ENCODE measurements at regions not wholly inside any gene's neighbourhood (a gene's known extent, or its start where the extent isn't known, plus 50 kb on each side); places are given as distances from the start of the nearest gene placed in this dataset.

GRCh38 chr2:56444339-56444738, 260.5 kb downstream of the CCDC85A start:
- DNase-seq = no peak

GRCh38 chr2:56448403-56449001, 264.7 kb downstream of the CCDC85A start:
- DNase-seq = no peak

- no peak for DNase-seq
Measured at GRCh38 chr2:56449002-56449431, 265.2 kb downstream of the CCDC85A start.

GRCh38 chr2:56449449-56449860, 265.7 kb downstream of the CCDC85A start:
- DNase-seq = no peak

- DNase-seq = no peak
Measured at GRCh38 chr2:56450047-56450446, 266.3 kb downstream of the CCDC85A start.

GRCh38 chr2:56450772-56451171, 267.0 kb downstream of the CCDC85A start:
- DNase-seq = no peak

- DNase-seq = no peak
Measured at GRCh38 chr2:56455642-56456041, 271.9 kb downstream of the CCDC85A start.

- DNase-seq = no peak
Measured at GRCh38 chr2:56456791-56457190, 273.0 kb downstream of the CCDC85A start.

- no peak for DNase-seq
Measured at GRCh38 chr2:56460508-56460907, 276.7 kb downstream of the CCDC85A start.

- no peak for DNase-seq
Measured at GRCh38 chr2:56464066-56464465, 280.3 kb downstream of the CCDC85A start.

GRCh38 chr2:56464613-56465012, 280.8 kb downstream of the CCDC85A start:
- no peak for DNase-seq

- no peak for DNase-seq
Measured at GRCh38 chr2:56465491-56465890, 281.7 kb downstream of the CCDC85A start.

GRCh38 chr2:56473524-56473923, 289.7 kb downstream of the CCDC85A start:
- DNase-seq = no peak

GRCh38 chr2:56474412-56475158, 290.8 kb downstream of the CCDC85A start:
- DNase-seq = no peak

- no peak for DNase-seq
Measured at GRCh38 chr2:56475191-56475590, 291.4 kb downstream of the CCDC85A start.

GRCh38 chr2:56476509-56477071, 292.8 kb downstream of the CCDC85A start:
- no peak for DNase-seq

- DNase-seq = no peak
Measured at GRCh38 chr2:56478027-56478426, 294.2 kb downstream of the CCDC85A start.

- DNase-seq = no peak
Measured at GRCh38 chr2:56483081-56483480, 299.3 kb downstream of the CCDC85A start.

GRCh38 chr2:56484906-56485305, 301.1 kb downstream of the CCDC85A start:
- no peak for DNase-seq

- DNase-seq = no peak
Measured at GRCh38 chr2:56500317-56500716, 316.5 kb downstream of the CCDC85A start.

- no peak for DNase-seq
Measured at GRCh38 chr2:56502616-56503015, 318.8 kb downstream of the CCDC85A start.

GRCh38 chr2:56505885-56506284, 322.1 kb downstream of the CCDC85A start:
- no peak for DNase-seq

- DNase-seq = no peak
Measured at GRCh38 chr2:56508662-56509061, 324.9 kb downstream of the CCDC85A start.

- DNase-seq = no peak
Measured at GRCh38 chr2:56510610-56511009, 326.8 kb downstream of the CCDC85A start.

All from activated CD4-positive, CD25-positive, alpha-beta regulatory T cell treated with anti-CD3 and anti-CD28 coated beads, Interleukin-2, amount 50 U/mL, for 72 hours (primary cell).